Fibroblast of skin of back (primary cell): ENCODE measurements at regions not wholly inside any gene's neighbourhood (a gene's known extent, or its start where the extent isn't known, plus 50 kb on each side); places are given as distances from the start of the nearest gene placed in this dataset.

ENCODE experiments used
- DNase-seq: peaks from one replicate; pipeline ENCODE4 v3.0.0-alpha.2; 2013

- peak; percentile 50 for DNase-seq
Measured at GRCh38 chr2:236499691-236500578, 69.7 kb upstream of the ACKR3 start.

DNA sequence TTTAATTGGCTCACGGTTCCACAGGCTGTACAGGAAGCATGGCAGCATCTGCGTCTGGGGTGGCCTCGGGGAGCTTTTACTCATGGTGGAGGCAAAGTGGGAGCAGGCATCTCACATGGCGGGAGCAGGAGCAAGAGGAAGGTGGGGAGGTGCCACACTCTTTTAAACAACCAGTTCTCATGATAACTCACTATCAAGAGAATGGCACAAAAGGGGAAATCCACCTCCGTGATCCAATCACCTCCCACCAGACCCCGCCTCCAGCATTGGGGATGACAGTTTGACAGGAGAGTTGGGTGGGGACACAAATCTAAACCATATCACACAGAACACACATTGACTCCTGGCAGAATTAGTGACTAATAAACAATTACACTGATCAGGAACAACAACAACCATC, 68.6 kb upstream of the ACKR3 start:
- no peak for DNase-seq

DNA sequence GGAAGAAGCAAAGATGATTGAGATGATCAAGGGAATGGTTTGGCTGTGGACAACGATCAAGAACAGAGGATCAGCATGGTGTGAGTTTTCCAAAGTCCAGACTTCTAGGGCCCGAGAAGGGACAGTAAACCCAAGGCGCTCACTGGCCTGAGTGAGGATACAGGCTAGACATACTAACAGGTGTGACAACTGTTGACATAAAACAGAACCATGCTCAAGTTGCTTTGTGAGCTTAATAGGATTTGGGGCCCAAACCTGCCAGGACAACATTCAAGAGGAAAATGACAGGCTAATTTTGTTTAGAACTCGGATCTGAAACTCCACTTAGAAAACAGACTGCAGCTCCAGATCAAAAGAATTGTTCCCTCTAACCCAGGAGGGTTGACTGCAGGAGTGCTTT, 68.1 kb upstream of the ACKR3 start:
- DNase-seq: no peak

DNA sequence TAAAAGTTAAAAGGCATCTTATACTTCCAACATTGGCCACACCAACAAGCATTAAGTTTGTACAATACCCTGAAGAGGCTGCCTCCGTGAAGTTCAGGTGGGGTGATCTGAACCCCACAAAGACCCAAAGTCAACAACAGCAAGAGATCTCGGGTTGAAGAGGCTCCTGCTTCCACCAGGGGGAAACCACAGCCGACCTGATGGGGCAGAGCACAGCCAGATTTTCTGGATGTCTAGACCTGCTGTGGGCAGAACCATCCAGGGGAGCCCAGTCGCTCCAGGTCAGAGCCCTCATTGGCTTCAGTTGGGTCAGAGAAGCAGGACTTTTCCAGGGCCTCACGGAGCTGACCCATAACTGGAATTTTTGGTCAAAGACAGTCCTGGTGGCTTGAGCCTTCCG, 66.5 kb upstream of the ACKR3 start:
- no peak for DNase-seq

DNA sequence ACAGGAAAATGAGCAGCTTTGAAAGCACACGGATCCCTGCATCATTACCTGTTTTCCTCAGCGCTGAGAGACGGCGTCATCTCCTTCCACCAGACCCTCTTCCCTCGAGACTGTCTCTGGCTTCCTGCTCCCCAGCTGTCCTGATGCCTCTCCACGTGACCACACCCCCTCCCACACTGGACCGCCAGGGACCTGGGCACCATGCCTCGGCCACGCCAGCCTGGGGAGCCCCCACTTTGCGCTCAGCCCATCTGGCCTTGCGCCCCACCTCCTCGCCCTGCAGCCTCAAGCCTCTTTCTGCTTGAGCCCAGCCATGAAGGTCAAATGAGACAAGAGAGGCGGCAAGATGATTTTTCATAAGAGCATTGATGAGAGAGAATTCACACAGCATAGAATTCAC, 66.0 kb upstream of the ACKR3 start:
- DNase-seq: no peak

DNA sequence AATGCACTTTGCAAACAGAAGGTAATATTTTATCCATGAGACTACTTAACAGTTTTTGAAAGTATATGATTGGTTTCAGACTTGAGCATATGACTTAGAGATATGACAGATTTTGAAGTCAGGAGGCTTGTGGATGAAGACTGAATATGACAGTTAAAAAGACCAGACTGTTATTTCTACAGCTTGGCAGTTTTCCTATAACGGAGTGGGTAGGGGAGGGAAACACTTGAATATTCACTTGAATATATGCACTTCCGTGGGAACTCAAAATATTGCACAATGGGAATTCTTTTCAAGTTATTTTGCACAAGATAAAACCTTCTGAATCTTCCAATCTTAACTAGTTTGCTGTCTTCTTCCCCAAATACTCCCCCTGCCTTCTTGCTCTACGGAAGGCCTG, 64.6 kb upstream of the ACKR3 start:
- DNase-seq: no peak

- no peak for DNase-seq
Measured at GRCh38 chr2:236505648-236506047, 64.0 kb upstream of the ACKR3 start.

- peak; percentile 25 for DNase-seq
Measured at GRCh38 chr2:236507393-236508085, 62.1 kb upstream of the ACKR3 start.

- no peak for DNase-seq
Measured at GRCh38 chr2:236508466-236508865, 61.2 kb upstream of the ACKR3 start.

GRCh38 chr2:236510034-236510433, 59.6 kb upstream of the ACKR3 start:
- no peak for DNase-seq

DNA sequence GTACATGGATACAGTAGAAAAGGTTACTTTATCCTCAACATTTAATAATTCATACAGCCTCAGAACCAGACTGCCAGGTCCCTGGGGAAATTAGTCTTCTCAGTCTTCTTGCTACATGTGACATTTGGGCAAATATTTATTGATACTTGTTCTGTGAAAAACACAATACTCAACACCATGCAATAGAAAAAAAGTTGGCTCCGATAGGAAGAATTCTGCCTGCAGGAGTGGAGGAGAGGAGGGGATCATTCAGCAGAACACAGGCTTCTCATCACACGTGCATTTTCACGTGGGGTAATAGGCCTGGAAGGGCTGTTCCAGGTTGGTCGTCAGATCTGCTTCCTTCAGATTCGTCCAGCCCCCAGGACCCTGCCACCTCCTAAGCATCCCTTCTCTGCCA, 58.4 kb upstream of the ACKR3 start:
- DNase-seq: no peak

DNA sequence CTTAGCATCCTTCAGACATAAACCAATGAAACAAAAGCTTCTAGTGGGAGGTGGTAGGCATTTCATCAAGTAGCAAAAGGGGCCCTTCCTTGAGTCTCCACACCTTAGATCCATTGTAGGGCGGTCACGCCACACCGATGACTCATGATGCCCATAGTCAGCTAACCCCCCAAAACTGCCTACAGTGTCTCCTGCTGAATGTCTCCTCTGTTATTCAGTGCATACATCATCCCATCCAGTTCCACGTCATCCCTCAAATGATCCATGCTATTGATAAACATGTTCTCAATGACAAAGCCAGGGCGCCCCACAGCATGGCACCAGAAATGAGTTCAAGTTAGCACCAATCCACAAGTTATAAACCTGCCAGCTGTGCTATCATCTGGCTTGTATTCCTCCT, 57.4 kb upstream of the ACKR3 start:
- no peak for DNase-seq

GRCh38 chr2:236512902-236513435, 56.7 kb upstream of the ACKR3 start:
- peak; percentile 46 for DNase-seq

- no peak for DNase-seq
Measured at GRCh38 chr2:236513956-236514355, 55.7 kb upstream of the ACKR3 start.

DNA sequence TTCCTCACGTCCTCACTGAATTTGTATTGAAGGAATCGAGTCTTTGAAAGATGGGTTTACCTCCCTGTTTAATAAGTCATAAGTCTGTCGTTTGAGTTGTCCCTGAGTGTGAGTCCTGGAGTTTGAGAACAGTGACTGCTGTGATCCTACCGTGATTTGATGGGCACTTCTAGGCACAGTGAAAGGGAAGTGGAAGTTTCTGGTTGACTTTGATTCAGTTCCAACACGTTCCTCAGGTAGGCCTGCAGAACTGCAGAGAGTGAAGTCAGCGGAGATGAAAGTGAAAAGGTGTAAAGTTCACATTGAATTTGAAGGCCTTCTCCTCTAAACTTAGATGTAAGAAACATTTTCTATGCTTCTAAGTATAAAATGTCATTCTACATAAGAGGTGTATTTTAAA, 52.9 kb upstream of the ACKR3 start:
- no peak for DNase-seq

- DNase-seq: peak; percentile 32
Measured at GRCh38 chr2:236517251-236518031, 52.2 kb upstream of the ACKR3 start.
